IMR-90 (cell line): ENCODE measurements at regions not wholly inside any gene's neighbourhood (a gene's known extent, or its start where the extent isn't known, plus 50 kb on each side); places are given as distances from the start of the nearest gene placed in this dataset.
A peak's percentile ranks its signal among the peaks of the same experiment; 100 is the strongest.

Experiments
- ATAC-seq: fragments of 200-7000 bp; cut with Tn5 transposase; 2 replicates; pipeline ENCODE4 v1.9.1; 2020; ENCODE audit warnings: low read depth, mild to moderate bottlenecking, moderate library complexity
- BruUV-seq: library from RNA; stranded (reverse); fragments of 400-500 nt; replicated peaks from 2 replicates; lab custom pipeline; 2021; lab: Mats Ljungman, UMichigan
- CTCF ChIA-PET: fragments of 300-600 bp; formaldehyde crosslinking; extraction: SDS; loops from one replicate; lab custom pipeline; 2021; ENCODE audit warnings: antibody characterized with exemption; lab: Yijun Ruan, JAX
- POLR2A ChIA-PET: fragments of 300-600 bp; sonication (Branson Sonifier 250); formaldehyde crosslinking; loops from one replicate; lab custom pipeline; 2022; ENCODE audit warnings: antibody characterized with exemption; ENCODE audit not compliant: unreplicated experiment; lab: Charles Lee
- DNase-seq: peaks from one replicate; pipeline ENCODE4 v3.0.0; 2013
- H2AFZ ChIP-seq: replicated peaks from 2 replicates; pipeline ENCODE3; 2013; ENCODE audit warnings: low read length, mild to moderate bottlenecking; ENCODE audit not compliant: poor library complexity
- H2AK5ac ChIP-seq: 2 replicates; pipeline ENCODE4 v1.6.1; 2013; ENCODE audit warnings: low read depth, low read length, inconsistent platforms
- H2AK9ac ChIP-seq: replicated peaks from 2 replicates; pipeline ENCODE3; 2013; ENCODE audit warnings: mild to moderate bottlenecking, low read depth, low read length, moderate library complexity; ENCODE audit not compliant: poor library complexity
- H2BK120ac ChIP-seq: 2 replicates; pipeline ENCODE4 v1.6.1; 2013; ENCODE audit warnings: low read depth, low read length, inconsistent platforms
- H2BK15ac ChIP-seq: 3 replicates; pipeline ENCODE4 v1.6.1; 2013; ENCODE audit warnings: low read depth, low read length, inconsistent platforms
- H2BK20ac ChIP-seq: 2 replicates; pipeline ENCODE4 v1.6.1; 2013; ENCODE audit warnings: low read depth, mild to moderate bottlenecking, inconsistent platforms, low read length, moderate library complexity
- H2BK5ac ChIP-seq: 2 replicates; pipeline ENCODE4 v1.6.1; 2013; ENCODE audit warnings: mild to moderate bottlenecking, low read depth, low read length, inconsistent platforms; ENCODE audit not compliant: poor library complexity, severe bottlenecking
- H3K14ac ChIP-seq: replicated peaks from 2 replicates; pipeline ENCODE4 v1.6.1; 2013; ENCODE audit warnings: low read depth, low read length, inconsistent platforms
- H3K18ac ChIP-seq: 2 replicates; pipeline ENCODE4 v1.6.1; 2013; ENCODE audit warnings: low read depth, low read length, control low read depth
- H3K23ac ChIP-seq: 2 replicates; pipeline ENCODE4 v1.6.1; 2013; ENCODE audit warnings: low read depth, low read length, inconsistent platforms
- H3K27ac ChIP-seq: 2 replicates; pipeline ENCODE4 v1.5.1; 2013; ENCODE audit warnings: mild to moderate bottlenecking, control low read depth, low read length; ENCODE audit not compliant: insufficient read depth
- H3K27me3 ChIP-seq: 2 replicates; pipeline ENCODE4 v1.6.1; 2013; ENCODE audit warnings: low read length; ENCODE audit not compliant: control insufficient read depth, insufficient read depth
- H3K36me3 ChIP-seq: 2 replicates; pipeline ENCODE4 v1.6.1; 2013; ENCODE audit warnings: low read length, mixed read lengths; ENCODE audit not compliant: control insufficient read depth, insufficient read depth
- H3K4ac ChIP-seq: 2 replicates; pipeline ENCODE4 v1.6.1; 2013; ENCODE audit warnings: low read depth, low read length, inconsistent platforms
- H3K4me1 ChIP-seq: 2 replicates; pipeline ENCODE4 v1.6.1; 2013; ENCODE audit warnings: low read length, mixed read lengths; ENCODE audit not compliant: control insufficient read depth, insufficient read depth
- H3K4me2 ChIP-seq: 2 replicates; pipeline ENCODE4 v1.6.1; 2013; ENCODE audit warnings: low read depth, mild to moderate bottlenecking, control low read depth, low read length, moderate library complexity
- H3K4me3 ChIP-seq: 2 replicates; pipeline ENCODE4 v1.5.1; 2013; ENCODE audit warnings: low read depth, mild to moderate bottlenecking, control low read depth, low read length, moderate library complexity; ENCODE audit not compliant: insufficient read depth
- H3K56ac ChIP-seq: 2 replicates; pipeline ENCODE4 v1.6.1; 2013; ENCODE audit warnings: low read length, inconsistent platforms; ENCODE audit not compliant: insufficient read depth; ENCODE audit errors: extremely low read depth
- H3K79me1 ChIP-seq, 2 experiments: 2 replicates each; pipeline ENCODE4 v1.6.1; 2013; ENCODE audit warnings: low read length in 2 of 2, inconsistent platforms in 1 of 2, low read depth in 1 of 2
- H3K9ac ChIP-seq: 2 replicates; pipeline ENCODE4 v1.6.1; 2013; ENCODE audit warnings: low read depth, low read length, control low read depth
- H3K9me1 ChIP-seq: 2 replicates; pipeline ENCODE4 v1.6.1; 2013; ENCODE audit warnings: low read length, inconsistent platforms; ENCODE audit not compliant: insufficient read depth
- H3K9me3 ChIP-seq: 2 replicates; pipeline ENCODE4 v1.6.1; 2013; ENCODE audit warnings: low read length; ENCODE audit not compliant: control insufficient read depth, insufficient read depth
- H4K20me1 ChIP-seq: 2 replicates; pipeline ENCODE4 v1.6.1; 2013; ENCODE audit warnings: low read length, inconsistent platforms; ENCODE audit not compliant: insufficient read depth
- H4K5ac ChIP-seq: 2 replicates; pipeline ENCODE4 v1.6.1; 2013; ENCODE audit warnings: mild to moderate bottlenecking, low read depth, low read length, control low read depth
- H4K8ac ChIP-seq, 2 experiments: 2 replicates each; pipeline ENCODE4 v1.6.1; 2013; ENCODE audit warnings: low read depth in 2 of 2, low read length in 2 of 2, control low read depth in 1 of 2, inconsistent platforms in 1 of 2
- H4K91ac ChIP-seq: 2 replicates; pipeline ENCODE4 v1.6.1; 2013; ENCODE audit warnings: low read depth, low read length, inconsistent platforms; ENCODE audit not compliant: insufficient read depth
- BHLHE40 ChIP-seq: fragments of 150-350 bp; IDR thresholded peaks from 2 replicates; pipeline ENCODE4 v1.6.1; 2016; ENCODE audit warnings: mild to moderate bottlenecking, low read depth, low read length
- CEBPB ChIP-seq: IDR thresholded peaks from 2 replicates; pipeline ENCODE4 v1.6.1; 2012; ENCODE audit warnings: low read depth, low read length, improper control_type of control experiment
- CHD1 ChIP-seq: IDR thresholded peaks from 2 replicates; pipeline ENCODE4 v1.6.1; 2012; ENCODE audit warnings: low read depth, low read length, improper control_type of control experiment
- ELK1 ChIP-seq: fragments of 150-350 bp; IDR thresholded peaks from 2 replicates; pipeline ENCODE4 v1.6.1; 2016; ENCODE audit warnings: low read depth, mild to moderate bottlenecking, low read length, moderate library complexity, borderline replicate concordance
- FOS ChIP-seq: fragments of 150-350 bp; IDR thresholded peaks from 2 replicates; pipeline ENCODE4 v1.6.1; 2016; ENCODE audit warnings: low read depth, low read length
- MAFK ChIP-seq: IDR thresholded peaks from 2 replicates; pipeline ENCODE4 v1.6.1; 2012; ENCODE audit warnings: low read depth, low read length, improper control_type of control experiment
- MAZ ChIP-seq: IDR thresholded peaks from 2 replicates; pipeline ENCODE4 v1.6.1; 2012; ENCODE audit warnings: low read depth, mild to moderate bottlenecking, low read length, improper control_type of control experiment, moderate library complexity, borderline replicate concordance
- MXI1 ChIP-seq: IDR thresholded peaks from 2 replicates; pipeline ENCODE4 v1.6.1; 2012; ENCODE audit warnings: low read depth, mild to moderate bottlenecking, low read length, moderate library complexity, borderline replicate concordance
- NFE2L2 ChIP-seq: fragments of 150-350 bp; IDR thresholded peaks from 2 replicates; pipeline ENCODE4 v1.6.1; 2016; ENCODE audit warnings: low read depth, mild to moderate bottlenecking, low read length
- POLR2A ChIP-seq: IDR thresholded peaks from 2 replicates; pipeline ENCODE4 v1.6.1; 2012; ENCODE audit warnings: mild to moderate bottlenecking, low read depth, low read length
- RAD21 ChIP-seq: IDR thresholded peaks from 2 replicates; pipeline ENCODE4 v1.6.1; 2012; ENCODE audit warnings: low read length, improper control_type of control experiment
- RCOR1 ChIP-seq: IDR thresholded peaks from 2 replicates; pipeline ENCODE4 v1.6.1; 2012; ENCODE audit warnings: mild to moderate bottlenecking, low read length, improper control_type of control experiment; ENCODE audit not compliant: insufficient replicate concordance
- RFX5 ChIP-seq: IDR thresholded peaks from 2 replicates; pipeline ENCODE4 v1.8.0; 2012; ENCODE audit warnings: low read depth, mild to moderate bottlenecking, low read length, moderate library complexity
- SMC3 ChIP-seq: fragments of 150-350 bp; IDR thresholded peaks from 2 replicates; pipeline ENCODE4 v1.6.1; 2016; ENCODE audit warnings: low read depth, mild to moderate bottlenecking, antibody characterized with exemption, low read length, moderate library complexity
- USF2 ChIP-seq: fragments of 150-350 bp; IDR thresholded peaks from 2 replicates; pipeline ENCODE4 v1.6.1; 2017; ENCODE audit warnings: mild to moderate bottlenecking, antibody characterized with exemption, low read length, low read depth
- WGBS, 2 experiments: methylation state at CpG; one replicate each; pipeline versions ENCODE4 v1.1.5 to v1.1.7; 2013; ENCODE audit warnings: missing lambda C conversion rate in 2 of 2; ENCODE audit not compliant: insufficient read length in 1 of 2; ENCODE audit errors: extremely low coverage in 2 of 2; 5-methylcytosine and 5-hydroxymethylcytosine counted together
- dilution Hi-C: fragments of 300-500 bp; cut with HindIII; formaldehyde crosslinking; loops from one replicate; pipeline ENCODE4 v1.14.3; 2018; ENCODE audit warnings: low sequenced_read_pairs; ENCODE audit not compliant: unreplicated experiment
- in situ Hi-C: fragments of 300-500 bp; cut with MboI; formaldehyde crosslinking; loops from 3 replicates; pipeline ENCODE4 v1.14.3; 2019; ENCODE audit warnings: low sequenced_read_pairs, inconsistent platforms, mixed read lengths
- intact Hi-C: fragments of 100-400 bp; cut with micrococcal nuclease; formaldehyde crosslinking; loops from 2 replicates; pipeline ENCODE4 v1.10.0; 2022
- TF ChIP-seq, protein P1 (sequence below): conservative IDR thresholded peaks from 2 replicates; pipeline ENCODE4 v1.5.1; 2012; ENCODE audit warnings: mild to moderate bottlenecking, low read depth, low read length, improper control_type of control experiment

DNA sequence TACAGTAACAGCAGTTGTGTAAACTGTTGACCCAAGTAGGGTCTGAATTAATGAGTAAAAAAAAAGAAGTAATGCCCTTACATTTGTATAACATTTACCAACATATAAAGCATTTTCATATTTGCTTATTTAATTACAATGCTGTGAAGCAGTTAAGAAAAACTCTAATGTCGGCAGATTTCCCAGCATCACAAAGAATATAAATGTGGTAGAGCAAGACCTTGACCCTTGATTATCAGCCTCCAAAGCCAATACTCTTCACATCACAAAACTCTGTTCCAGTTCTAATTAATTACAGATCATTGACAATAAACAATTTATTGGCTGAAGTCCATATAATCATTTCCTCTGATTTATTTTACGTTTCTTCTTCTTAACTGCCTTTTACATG is 130.2 kb downstream of the DUSP10 start:
- no peak overlapping the region for H2AK9ac ChIP-seq
- no peak overlapping the region for H3K56ac ChIP-seq
- H3K14ac ChIP-seq = no peak overlapping the region
- no peak overlapping the region for H3K4ac ChIP-seq
- no peak overlapping the region for H4K8ac ChIP-seq
- H3K4me2 ChIP-seq = no peak overlapping the region
- H3K4me1 ChIP-seq = peaks cover 3% of the 10 kb centered on the region
- no peak for ATAC-seq
- ChIA-PET CTCF (no interaction called here), POLR2A (no interaction called here)
- H3K9me3 ChIP-seq = no peaks in the 10 kb centered on the region
- H2BK5ac ChIP-seq = no peak overlapping the region
- peaks cover 8% of the 10 kb centered on the region for H3K9me1 ChIP-seq
- H2AK5ac ChIP-seq = no peak overlapping the region
- H3K36me3 ChIP-seq = no peaks in the 10 kb centered on the region
- no peak overlapping the region for H2BK120ac ChIP-seq
- H3K27me3 ChIP-seq = no peaks in the 10 kb centered on the region
- WGBS, 2 experiments = no CpG with 5 or more reads among the region's 2 CpGs
- no peak overlapping the region for H3K9ac ChIP-seq
- H2AFZ ChIP-seq = no peak overlapping the region
- H3K23ac ChIP-seq = no peak overlapping the region
- no peaks in the 10 kb centered on the region for H3K79me1 ChIP-seq
- no peak overlapping the region for H3K27ac ChIP-seq
- DNase-seq = no peak
- BruUV-seq = no TSS peak
- no peaks in the 10 kb centered on the region for H4K20me1 ChIP-seq
- H2BK15ac ChIP-seq = no peak overlapping the region; the same call in 2 of the 3 replicates
- in situ Hi-C loops (no loop called here), intact Hi-C loops (no loop called here), dilution Hi-C loops (no loop called here)
- H4K5ac ChIP-seq = no peak overlapping the region
- peak overlapping the region; percentile 37; the same call in 1 of the 2 replicates for H2BK20ac ChIP-seq
- no peak overlapping the region for H4K91ac ChIP-seq
- H3K4me3 ChIP-seq = no peak overlapping the region
- H3K18ac ChIP-seq = no peak overlapping the region
- TF ChIP-seq CEBPB = no peak
- TF ChIP-seq RAD21 = no peak
- TF ChIP-seq ELK1 = no peak
- TF ChIP-seq FOS = no peak
- no peak for TF ChIP-seq BHLHE40
- TF ChIP-seq, protein P1, sequence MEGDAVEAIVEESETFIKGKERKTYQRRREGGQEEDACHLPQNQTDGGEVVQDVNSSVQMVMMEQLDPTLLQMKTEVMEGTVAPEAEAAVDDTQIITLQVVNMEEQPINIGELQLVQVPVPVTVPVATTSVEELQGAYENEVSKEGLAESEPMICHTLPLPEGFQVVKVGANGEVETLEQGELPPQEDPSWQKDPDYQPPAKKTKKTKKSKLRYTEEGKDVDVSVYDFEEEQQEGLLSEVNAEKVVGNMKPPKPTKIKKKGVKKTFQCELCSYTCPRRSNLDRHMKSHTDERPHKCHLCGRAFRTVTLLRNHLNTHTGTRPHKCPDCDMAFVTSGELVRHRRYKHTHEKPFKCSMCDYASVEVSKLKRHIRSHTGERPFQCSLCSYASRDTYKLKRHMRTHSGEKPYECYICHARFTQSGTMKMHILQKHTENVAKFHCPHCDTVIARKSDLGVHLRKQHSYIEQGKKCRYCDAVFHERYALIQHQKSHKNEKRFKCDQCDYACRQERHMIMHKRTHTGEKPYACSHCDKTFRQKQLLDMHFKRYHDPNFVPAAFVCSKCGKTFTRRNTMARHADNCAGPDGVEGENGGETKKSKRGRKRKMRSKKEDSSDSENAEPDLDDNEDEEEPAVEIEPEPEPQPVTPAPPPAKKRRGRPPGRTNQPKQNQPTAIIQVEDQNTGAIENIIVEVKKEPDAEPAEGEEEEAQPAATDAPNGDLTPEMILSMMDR = no peak
- TF ChIP-seq RFX5 = no peak
- TF ChIP-seq MAZ = no peak
- no peak for TF ChIP-seq MAFK
- no peak for TF ChIP-seq NFE2L2
- TF ChIP-seq SMC3 = no peak
- no peak for TF ChIP-seq CHD1
- TF ChIP-seq POLR2A = no peak
- no peak for TF ChIP-seq RCOR1
- TF ChIP-seq MXI1 = no peak
- no peak for TF ChIP-seq USF2
